Panc1 (cell line): ENCODE measurements at regions not wholly inside any gene's neighbourhood (a gene's known extent, or its start where the extent isn't known, plus 50 kb on each side); places are given as distances from the start of the nearest gene placed in this dataset.

Experiments
- POLR2AphosphoS5 ChIP-seq: IDR thresholded peaks from 2 replicates; pipeline ENCODE4 v1.6.1; 2012; ENCODE audit warnings: mild to moderate bottlenecking, low read depth, low read length, moderate library complexity
- TCF7L2 ChIP-seq: IDR thresholded peaks from 2 replicates; pipeline ENCODE4 v1.6.1; 2011; ENCODE audit warnings: mild to moderate bottlenecking, low read depth, low read length, inconsistent platforms
- TF ChIP-seq, protein P1 (sequence below): fragments of 450-650 bp; IDR thresholded peaks from 2 replicates; pipeline ENCODE4 v1.5.1; 2017; ENCODE audit warnings: mild to moderate bottlenecking

DNA sequence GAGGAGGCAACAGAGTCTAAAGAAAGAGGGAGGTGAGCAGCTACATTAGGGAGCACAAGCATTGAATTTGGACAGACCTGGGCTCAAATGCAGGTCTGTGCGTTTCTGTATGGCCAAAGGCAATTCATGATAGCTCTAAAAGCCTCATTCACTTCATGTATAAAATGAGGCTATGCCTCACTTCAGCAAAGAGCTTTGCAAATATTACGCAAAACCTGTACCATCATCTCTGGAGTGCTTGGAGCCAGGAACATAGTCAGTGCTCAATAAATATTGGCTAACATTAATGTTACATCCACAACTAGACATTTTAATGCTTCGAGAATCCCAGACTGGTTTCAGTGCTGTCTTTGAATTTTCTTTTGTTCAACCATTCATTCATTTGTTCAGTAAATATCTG lies 254.7 kb upstream of the CDH11 start:
- TF ChIP-seq, protein P1, sequence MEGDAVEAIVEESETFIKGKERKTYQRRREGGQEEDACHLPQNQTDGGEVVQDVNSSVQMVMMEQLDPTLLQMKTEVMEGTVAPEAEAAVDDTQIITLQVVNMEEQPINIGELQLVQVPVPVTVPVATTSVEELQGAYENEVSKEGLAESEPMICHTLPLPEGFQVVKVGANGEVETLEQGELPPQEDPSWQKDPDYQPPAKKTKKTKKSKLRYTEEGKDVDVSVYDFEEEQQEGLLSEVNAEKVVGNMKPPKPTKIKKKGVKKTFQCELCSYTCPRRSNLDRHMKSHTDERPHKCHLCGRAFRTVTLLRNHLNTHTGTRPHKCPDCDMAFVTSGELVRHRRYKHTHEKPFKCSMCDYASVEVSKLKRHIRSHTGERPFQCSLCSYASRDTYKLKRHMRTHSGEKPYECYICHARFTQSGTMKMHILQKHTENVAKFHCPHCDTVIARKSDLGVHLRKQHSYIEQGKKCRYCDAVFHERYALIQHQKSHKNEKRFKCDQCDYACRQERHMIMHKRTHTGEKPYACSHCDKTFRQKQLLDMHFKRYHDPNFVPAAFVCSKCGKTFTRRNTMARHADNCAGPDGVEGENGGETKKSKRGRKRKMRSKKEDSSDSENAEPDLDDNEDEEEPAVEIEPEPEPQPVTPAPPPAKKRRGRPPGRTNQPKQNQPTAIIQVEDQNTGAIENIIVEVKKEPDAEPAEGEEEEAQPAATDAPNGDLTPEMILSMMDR, result no peak
- TF ChIP-seq POLR2AphosphoS5 (no peak), TCF7L2 (no peak)
